Fibroblast of skin of left quadriceps (primary cell): ENCODE measurements at regions not wholly inside any gene's neighbourhood (a gene's known extent, or its start where the extent isn't known, plus 50 kb on each side); places are given as distances from the start of the nearest gene placed in this dataset.
"Not testable (repeated sequence)": the region's sequence is repeated elsewhere in the genome, so short reads cannot be mapped to it uniquely, and the experiment has no call there.

Source experiments
- DNase-seq, 2 experiments: peaks; one replicate each; pipeline ENCODE4 v3.0.0-alpha.2; 2013; ENCODE audit warnings: low read depth in 2 of 2

DNA sequence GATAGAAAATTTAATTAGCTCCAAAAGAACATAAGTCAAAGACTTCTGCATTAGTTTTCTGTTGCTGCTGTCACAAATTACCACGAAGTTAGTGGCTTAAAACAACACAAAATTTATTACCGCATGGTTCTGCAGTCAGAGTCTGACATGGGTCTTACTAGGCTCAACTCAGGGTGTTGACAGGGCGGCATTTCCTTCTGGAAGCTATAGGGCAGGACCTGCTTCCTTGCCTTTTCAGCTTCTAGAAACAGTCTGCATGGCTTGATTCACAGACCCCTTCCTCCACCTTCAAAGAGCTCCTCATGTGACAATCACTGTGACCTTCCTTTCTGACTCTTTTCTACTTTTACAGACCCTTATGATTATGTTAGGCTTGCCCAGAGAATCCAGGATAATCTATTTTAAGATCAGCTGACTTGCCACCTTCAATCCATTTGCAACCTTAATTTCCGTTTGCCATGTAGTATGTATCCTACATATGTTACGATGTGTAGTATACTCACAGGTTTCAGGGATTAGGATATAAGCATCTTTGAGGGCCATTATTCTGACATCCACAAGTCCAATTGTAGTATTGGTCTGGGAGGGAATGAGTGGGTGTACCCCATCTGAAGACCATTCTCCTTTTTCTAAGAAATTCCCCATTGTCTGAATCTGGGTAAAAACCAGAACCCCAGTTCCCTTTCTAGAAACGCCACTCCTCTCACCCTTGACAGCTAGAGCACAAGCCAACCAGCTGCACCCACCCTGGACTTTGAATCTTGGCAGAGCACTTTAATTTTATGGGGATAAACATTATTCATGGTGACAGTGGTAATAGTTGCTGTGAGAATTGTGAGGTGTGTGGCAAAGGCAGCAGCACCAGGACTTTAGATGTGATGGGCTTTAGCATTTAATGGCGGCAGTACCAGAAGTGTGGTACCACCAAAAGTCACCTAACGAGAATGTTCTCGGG, 265.5 kb downstream of the KCNJ2 start:
- no peak for DNase-seq

DNA sequence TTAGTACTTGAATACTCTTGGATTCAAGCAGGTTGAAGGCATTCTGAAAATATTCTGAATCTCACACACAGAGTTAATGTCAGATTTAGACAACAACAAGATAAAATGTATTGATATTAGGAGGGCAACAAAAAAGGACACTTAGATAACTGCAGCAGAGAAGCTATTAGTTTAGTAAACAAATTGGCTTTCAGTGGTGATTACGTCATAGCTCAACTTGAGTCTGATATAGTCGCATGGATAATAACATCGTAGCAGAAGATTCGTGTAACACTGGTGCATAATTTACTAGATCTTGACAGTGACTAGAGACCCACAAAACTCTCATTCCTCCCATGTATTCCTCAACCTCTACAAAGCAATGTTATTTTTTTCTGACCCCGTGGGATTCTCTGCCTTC, 268.3 kb downstream of the KCNJ2 start:
- DNase-seq = no peak

GRCh38 chr17:70446446-70446845, 277.1 kb downstream of the KCNJ2 start:
- no peak for DNase-seq

DNA sequence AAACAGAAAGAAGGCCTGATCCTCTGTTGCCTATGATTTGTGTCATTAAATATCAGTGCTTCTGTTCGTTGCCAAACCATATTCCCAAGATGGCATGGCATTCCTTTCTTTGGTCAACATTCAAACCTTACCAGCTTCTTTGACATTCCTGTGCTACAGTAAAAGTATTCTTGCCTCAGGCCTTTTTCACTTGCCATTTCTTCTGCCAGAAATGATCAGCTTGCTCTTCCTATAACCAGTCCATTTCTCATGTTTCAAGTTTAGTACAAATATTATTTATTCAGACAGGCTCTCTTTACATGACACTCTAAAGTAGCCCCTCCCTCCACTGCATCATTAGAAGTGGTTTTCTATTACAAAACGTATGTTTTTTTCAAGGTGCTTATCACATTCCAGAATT, 278.3 kb downstream of the KCNJ2 start:
- no peak for DNase-seq

DNA sequence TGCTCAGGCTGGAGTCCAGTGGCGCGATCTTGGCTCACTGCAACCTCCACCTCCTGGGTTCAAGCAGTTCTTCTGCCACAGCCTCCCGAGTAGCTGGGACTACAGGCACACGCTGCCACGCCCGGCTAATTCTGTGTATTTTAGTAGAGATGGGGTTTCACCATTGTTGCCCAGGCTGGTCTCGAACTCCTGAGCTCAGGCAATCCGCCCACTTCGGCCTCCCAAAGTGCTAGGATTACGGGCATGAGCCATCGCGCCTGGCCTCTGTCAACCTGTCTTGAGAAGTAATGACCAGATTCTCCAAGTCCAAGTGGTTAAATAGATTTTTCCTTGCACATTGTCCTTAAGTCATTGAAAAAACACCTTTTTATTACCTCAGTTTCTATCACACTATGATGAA, 283.7 kb downstream of the KCNJ2 start:
- not testable (repeated sequence) for DNase-seq

- DNase-seq = no peak
Measured at GRCh38 chr17:70454377-70454776, 285.0 kb downstream of the KCNJ2 start.

DNA sequence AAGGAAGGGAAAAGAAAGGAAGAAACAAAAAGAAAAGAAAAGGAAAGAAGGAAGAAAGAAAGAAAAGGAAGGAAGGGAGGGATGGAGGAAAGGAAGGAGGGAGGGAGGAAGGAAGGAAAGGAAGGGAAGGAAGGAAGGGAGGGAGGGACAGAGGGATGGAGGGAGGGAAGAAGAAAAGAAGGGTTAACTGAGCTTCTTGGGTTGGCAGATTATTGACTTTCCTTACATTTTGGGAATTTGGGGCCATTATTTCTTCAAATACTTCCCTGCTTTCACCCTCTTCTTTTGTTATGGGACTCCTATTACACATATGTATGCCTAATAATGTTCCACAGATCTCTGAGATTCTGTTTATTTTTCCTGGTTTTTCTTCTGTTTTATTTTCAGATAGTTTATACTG, 285.6 kb downstream of the KCNJ2 start:
- DNase-seq = no peak

GRCh38 chr17:70464995-70465394, 295.7 kb downstream of the KCNJ2 start:
- DNase-seq = no peak

- DNase-seq = no peak
Measured at GRCh38 chr17:70468661-70469060, 299.3 kb downstream of the KCNJ2 start.

- no peak for DNase-seq
Measured at GRCh38 chr17:70473049-70473448, 303.7 kb downstream of the KCNJ2 start.

GRCh38 chr17:70476368-70476767, 307.0 kb downstream of the KCNJ2 start:
- DNase-seq = no peak

GRCh38 chr17:70478902-70479301, 309.6 kb downstream of the KCNJ2 start:
- no peak for DNase-seq

DNA sequence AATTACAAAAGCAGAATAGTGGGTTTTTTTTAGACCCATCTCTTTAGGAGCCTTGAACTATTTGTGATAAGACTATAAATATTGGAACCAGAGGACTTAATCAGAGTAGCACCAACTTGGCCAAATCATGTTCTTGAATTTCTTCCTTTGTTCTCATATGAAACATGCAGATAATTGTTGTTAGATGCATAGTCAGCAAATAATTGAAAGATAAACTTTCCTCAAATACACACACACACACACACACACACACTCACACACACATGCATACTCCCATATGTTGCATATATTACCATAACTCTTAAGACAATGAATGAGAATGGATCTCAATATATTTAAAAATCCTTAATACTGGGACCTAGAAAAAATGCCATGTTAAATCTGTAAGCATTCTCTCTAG, 310.4 kb downstream of the KCNJ2 start:
- DNase-seq = no peak

GRCh38 chr17:70483624-70484023, 314.3 kb downstream of the KCNJ2 start:
- DNase-seq = no peak

GRCh38 chr17:70484050-70484449, 314.7 kb downstream of the KCNJ2 start:
- no peak for DNase-seq

- no peak for DNase-seq
Measured at GRCh38 chr17:70484496-70484895, 315.2 kb downstream of the KCNJ2 start.

- no peak for DNase-seq
Measured at GRCh38 chr17:70492368-70492767, 323.0 kb downstream of the KCNJ2 start.

GRCh38 chr17:70493277-70493874, 324.0 kb downstream of the KCNJ2 start:
- no peak for DNase-seq

DNA sequence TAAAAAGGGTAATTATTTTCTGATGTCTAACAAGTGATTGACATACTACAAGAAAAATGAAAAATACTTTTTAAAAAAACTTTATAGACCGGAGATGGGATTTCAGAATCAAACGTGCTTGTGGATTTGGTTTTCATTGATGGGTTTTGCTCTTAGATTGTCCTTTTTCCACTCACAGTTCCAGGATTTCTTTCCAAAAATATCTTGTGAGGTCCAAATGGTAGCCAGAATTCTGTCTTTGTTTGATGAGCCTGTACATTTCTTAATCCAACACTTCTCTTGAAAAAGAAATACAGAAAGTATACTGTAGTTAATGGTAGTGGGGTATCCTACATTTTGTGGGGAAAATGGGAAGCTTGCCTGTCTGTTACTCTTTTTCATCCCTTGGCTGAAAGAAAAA, 329.3 kb downstream of the KCNJ2 start:
- no peak for DNase-seq

DNA sequence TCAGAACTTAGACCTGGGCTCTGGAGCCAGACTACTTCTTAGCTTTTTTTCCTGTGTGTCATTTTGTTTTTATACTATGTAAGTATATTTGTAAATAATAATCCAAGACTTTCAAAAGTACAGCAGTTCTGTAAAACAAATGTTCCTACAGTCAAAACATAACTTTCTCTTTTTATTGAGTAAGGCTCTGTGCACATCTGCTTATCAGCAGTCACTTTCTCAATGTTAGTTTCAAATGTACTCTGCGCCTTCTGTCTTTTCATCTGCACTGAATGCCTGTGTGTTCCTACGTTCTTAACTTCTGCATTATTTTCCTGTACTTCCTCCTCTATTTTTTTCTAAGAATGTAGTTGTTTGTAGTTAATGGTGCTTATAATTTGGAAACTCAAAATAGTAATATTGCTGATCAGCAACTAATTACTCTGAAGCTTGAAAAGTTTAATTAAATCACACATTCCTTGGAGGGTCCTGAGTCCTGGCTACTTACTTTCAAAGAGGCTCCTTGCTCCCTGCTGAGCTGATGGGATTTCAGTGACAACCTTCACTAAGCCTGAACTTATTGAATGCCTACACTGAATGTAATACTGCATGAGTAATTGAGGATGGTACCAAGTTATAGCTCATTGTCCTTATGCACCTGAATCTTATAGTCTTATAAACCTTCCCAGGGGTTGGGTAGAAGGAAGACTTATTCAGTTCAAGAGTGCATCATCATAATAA, 329.9 kb downstream of the KCNJ2 start:
- DNase-seq = no peak

- no peak for DNase-seq
Measured at GRCh38 chr17:70503449-70503848, 334.1 kb downstream of the KCNJ2 start.

GRCh38 chr17:70510288-70510687, 341.0 kb downstream of the KCNJ2 start:
- DNase-seq = no peak

DNA sequence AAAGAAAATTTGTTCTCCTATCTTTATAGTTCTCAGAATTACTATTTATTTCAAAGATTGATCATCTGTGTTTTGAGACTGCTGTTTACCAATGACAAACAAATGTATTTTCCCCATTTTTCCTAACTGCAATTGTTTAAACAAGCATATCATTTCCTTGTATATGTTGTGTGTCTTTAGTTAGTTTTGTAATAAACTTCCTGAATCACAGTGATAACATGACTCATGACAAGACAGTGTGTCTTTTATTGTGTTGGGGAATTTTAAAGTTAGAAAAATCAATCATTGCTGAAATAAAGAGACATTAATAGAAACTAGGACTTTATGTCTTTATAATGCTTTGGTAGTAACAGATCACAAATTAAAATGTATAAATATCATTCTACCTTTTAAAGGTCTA, 348.5 kb downstream of the KCNJ2 start:
- no peak for DNase-seq
